Suprapubic skin (tissue), 3 donors: ENCODE measurements at regions not wholly inside any gene's neighbourhood (a gene's known extent, or its start where the extent isn't known, plus 50 kb on each side); places are given as distances from the start of the nearest gene placed in this dataset.

Experiments used
- EP300 ChIP-seq: sonication (generic); formaldehyde crosslinking; IDR thresholded peaks from one replicate; pipeline ENCODE4 v1.6.1; 2017; ENCODE audit warnings: antibody characterized with exemption
- POLR2A ChIP-seq, 2 donors: fragments of 450-650 bp; IDR thresholded peaks; one replicate each; pipeline ENCODE4 v1.6.1; 2017; ENCODE audit warnings: antibody characterized with exemption in 2 of 2, mild to moderate bottlenecking in 2 of 2, moderate library complexity in 2 of 2
- TF ChIP-seq, protein P1 (sequence below), 2 donors: fragments of 200-600 bp in 1 of 2; fragments of 450-650 bp in 1 of 2; sonication (generic) in 1 of 2; IDR thresholded peaks; one replicate each; pipeline ENCODE4 v1.5.1; 2016 to 2019; ENCODE audit warnings: antibody characterized with exemption in 2 of 2, mild to moderate bottlenecking in 1 of 2, moderate library complexity in 1 of 2

- TF ChIP-seq, protein P1, sequence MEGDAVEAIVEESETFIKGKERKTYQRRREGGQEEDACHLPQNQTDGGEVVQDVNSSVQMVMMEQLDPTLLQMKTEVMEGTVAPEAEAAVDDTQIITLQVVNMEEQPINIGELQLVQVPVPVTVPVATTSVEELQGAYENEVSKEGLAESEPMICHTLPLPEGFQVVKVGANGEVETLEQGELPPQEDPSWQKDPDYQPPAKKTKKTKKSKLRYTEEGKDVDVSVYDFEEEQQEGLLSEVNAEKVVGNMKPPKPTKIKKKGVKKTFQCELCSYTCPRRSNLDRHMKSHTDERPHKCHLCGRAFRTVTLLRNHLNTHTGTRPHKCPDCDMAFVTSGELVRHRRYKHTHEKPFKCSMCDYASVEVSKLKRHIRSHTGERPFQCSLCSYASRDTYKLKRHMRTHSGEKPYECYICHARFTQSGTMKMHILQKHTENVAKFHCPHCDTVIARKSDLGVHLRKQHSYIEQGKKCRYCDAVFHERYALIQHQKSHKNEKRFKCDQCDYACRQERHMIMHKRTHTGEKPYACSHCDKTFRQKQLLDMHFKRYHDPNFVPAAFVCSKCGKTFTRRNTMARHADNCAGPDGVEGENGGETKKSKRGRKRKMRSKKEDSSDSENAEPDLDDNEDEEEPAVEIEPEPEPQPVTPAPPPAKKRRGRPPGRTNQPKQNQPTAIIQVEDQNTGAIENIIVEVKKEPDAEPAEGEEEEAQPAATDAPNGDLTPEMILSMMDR (IDR thresholded peaks at IDR 0.05), result no peak
- no peak for TF ChIP-seq EP300
- TF ChIP-seq POLR2A (IDR thresholded peaks at IDR 0.05), result no peak
These were observed 424.8 kb downstream of the KIF20B start for GRCh38 chr10:90126256-90126595.
